Mesodermal cell (in vitro differentiated cells): ENCODE measurements at regions not wholly inside any gene's neighbourhood (a gene's known extent, or its start where the extent isn't known, plus 50 kb on each side); places are given as distances from the start of the nearest gene placed in this dataset.

ENCODE experiments used
- H3K27ac ChIP-seq: 2 replicates; pipeline ENCODE4 v1.7.0; 2013; ENCODE audit warnings: mild to moderate bottlenecking, low read depth, low read length, moderate library complexity; ENCODE audit not compliant: severe bottlenecking
- H3K36me3 ChIP-seq: 2 replicates; pipeline ENCODE4 v1.7.1; 2013; ENCODE audit warnings: mild to moderate bottlenecking, low read length, moderate library complexity; ENCODE audit not compliant: control insufficient read depth, insufficient read depth
- H3K4me1 ChIP-seq: one replicate; pipeline ENCODE4 v1.7.1; 2013; ENCODE audit warnings: mild to moderate bottlenecking, low read length; ENCODE audit not compliant: insufficient read depth, control insufficient read depth, poor library complexity, severe bottlenecking
- H3K4me3 ChIP-seq: 2 replicates; pipeline ENCODE4 v1.7.0; 2013; ENCODE audit warnings: low read length, control low read depth, mild to moderate bottlenecking; ENCODE audit not compliant: insufficient read depth, poor library complexity, severe bottlenecking; ENCODE audit errors: extremely low read depth
- H3K9me3 ChIP-seq: 2 replicates; pipeline ENCODE4 v1.7.1; 2013; ENCODE audit warnings: mild to moderate bottlenecking, low read length, moderate library complexity; ENCODE audit not compliant: control insufficient read depth
- WGBS, 2 experiments: methylation state at CpG; one replicate each; pipeline ENCODE4 v1.1.5; 2013; ENCODE audit warnings: missing lambda C conversion rate in 2 of 2; ENCODE audit not compliant: insufficient coverage in 2 of 2; 5-methylcytosine and 5-hydroxymethylcytosine counted together

GRCh38 chr17:71976011-71976649, 144.7 kb upstream of the SOX9 start:
- Histone ChIP-seq H3K4me1 (peaks cover 7% of the 10 kb centered on the region), H3K4me3 (no peak overlapping the region), H3K36me3 (no peaks in the 10 kb centered on the region), H3K9me3 (no peaks in the 10 kb centered on the region), H3K27ac (peak overlapping the region; percentile 41)
- WGBS, 2 experiments: 62 to 67% methylated on average over 8 of the region's 15 CpGs

- H3K4me1 ChIP-seq: peaks cover 7% of the 10 kb centered on the region
- no peaks in the 10 kb centered on the region for H3K9me3 ChIP-seq
- H3K27ac ChIP-seq: no peak overlapping the region
- no peaks in the 10 kb centered on the region for H3K36me3 ChIP-seq
- H3K4me3 ChIP-seq: no peak overlapping the region
- 64 to 80% methylated on average over 5 of the region's 5 CpGs for WGBS, 2 experiments
Measured at GRCh38 chr17:71978435-71978834, 142.4 kb upstream of the SOX9 start.

DNA sequence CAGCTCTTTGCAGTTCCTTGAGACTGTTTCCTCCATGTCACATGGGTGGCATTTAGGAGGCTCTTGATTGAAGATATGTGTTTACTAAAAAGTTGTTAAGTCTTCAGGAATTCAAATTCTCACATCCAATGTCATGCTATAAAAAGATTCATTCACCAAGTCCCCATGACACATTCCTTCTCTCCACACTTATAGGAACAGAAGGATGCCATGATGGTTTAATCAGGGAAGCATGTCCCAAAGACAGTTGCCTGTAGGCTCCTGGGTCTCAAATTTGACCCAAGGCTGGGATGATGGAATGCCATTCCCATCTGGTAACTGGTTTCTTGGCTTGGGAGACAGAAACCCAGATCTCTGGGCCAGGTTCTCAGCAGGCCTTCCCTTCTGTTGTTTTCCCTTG, 140.6 kb upstream of the SOX9 start:
- Histone ChIP-seq H3K4me3 (no peak overlapping the region), H3K27ac (no peak overlapping the region), H3K4me1 (peaks cover 7% of the 10 kb centered on the region), H3K9me3 (no peaks in the 10 kb centered on the region), H3K36me3 (no peaks in the 10 kb centered on the region)

DNA sequence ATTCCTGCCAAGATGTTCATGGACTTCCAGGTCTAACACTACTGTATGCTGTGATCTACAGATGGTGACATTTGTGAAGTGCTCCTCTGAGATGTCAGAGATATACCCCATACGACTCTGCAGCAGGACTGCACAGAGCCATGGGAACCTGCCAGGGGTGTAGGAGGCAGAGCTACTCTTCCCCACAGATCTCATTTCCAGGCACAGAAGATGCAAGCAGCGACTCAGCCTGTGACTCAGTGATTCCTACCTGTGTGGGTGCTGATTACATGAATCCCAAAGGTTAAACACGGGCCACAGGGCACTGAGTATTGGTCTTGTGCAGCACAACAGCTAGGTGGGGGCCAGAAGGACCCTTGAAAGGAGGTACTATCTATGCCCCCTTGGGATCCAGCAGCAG, 137.0 kb upstream of the SOX9 start:
- Histone ChIP-seq H3K27ac (no peak overlapping the region), H3K36me3 (no peaks in the 10 kb centered on the region), H3K4me1 (peaks cover 12% of the 10 kb centered on the region), H3K4me3 (no peak overlapping the region), H3K9me3 (no peaks in the 10 kb centered on the region)
- WGBS, 2 experiments: 80 to 100% methylated on average over 2 to 3 of the region's 3 CpGs

DNA sequence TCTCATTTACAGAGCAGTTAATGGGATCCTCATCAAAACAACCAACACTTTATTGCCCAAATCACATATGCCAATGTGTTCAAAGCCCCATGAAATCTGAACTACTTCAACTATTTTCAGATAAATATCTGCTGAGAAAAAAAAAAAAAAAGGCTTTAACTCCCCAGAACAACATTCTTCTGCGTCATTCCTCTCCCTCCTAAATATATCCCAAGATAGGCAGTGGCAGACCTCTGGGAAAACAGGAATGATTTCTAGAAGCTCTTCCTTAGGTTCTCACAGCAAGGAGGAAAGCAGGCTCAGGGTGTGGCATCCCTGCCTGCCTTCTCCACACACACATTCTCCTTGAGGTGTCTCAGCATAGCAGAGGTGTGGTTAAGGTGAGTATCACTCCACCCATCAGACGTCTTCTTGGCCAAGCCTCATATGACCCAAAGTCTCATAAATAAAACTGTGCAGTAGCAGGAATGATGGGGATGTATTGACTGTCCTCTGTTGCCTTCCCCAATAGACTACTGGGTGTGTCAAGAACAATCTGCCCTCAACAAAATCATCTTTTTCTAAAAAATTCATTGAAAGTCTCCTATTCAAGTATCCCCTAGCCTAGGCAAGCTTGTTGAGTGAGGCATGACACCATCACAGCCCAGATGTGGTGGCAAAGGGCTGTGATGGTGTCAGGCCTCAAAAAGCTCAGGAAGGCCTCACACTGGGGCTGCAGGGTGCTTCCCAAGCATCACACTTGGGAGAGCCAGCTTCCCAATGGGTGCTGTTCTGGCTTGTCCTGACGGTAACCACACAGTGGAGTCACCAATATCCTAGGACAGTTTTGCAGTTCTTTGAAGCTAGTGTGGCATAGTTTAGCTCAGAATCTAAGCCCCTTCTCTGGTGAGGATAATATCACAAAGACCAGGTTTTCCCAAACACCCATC, 135.4 kb upstream of the SOX9 start:
- Histone ChIP-seq H3K36me3 (no peaks in the 10 kb centered on the region), H3K4me3 (no peak overlapping the region), H3K4me1 (peaks cover 12% of the 10 kb centered on the region), H3K27ac (no peak overlapping the region), H3K9me3 (no peaks in the 10 kb centered on the region)
- WGBS, 2 experiments: 100% methylated on average over 1 to 2 of the region's 3 CpGs

DNA sequence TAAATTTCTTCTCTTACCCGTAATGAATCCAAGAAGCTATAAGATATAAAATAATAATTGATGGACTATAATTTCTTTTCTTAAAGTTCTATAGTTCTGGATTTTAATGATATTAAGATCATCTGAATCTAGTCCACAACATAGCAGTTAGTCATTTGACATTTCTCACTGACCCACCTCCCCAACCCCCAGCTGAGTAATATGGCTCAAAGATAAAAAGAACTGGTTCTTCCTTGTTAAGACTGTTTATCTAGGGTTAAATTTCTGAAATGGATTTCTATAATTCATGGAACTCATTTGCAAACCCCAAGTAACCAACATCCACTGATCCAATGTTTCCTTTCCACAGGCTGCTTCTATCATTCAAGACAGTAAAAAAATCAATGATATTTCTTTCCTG, 133.9 kb upstream of the SOX9 start:
- Histone ChIP-seq H3K4me1 (peaks cover 12% of the 10 kb centered on the region), H3K27ac (no peak overlapping the region), H3K4me3 (no peak overlapping the region), H3K36me3 (no peaks in the 10 kb centered on the region), H3K9me3 (no peaks in the 10 kb centered on the region)
- WGBS, 2 experiments: no CpG with 5 or more reads among the region's 1 CpG

DNA sequence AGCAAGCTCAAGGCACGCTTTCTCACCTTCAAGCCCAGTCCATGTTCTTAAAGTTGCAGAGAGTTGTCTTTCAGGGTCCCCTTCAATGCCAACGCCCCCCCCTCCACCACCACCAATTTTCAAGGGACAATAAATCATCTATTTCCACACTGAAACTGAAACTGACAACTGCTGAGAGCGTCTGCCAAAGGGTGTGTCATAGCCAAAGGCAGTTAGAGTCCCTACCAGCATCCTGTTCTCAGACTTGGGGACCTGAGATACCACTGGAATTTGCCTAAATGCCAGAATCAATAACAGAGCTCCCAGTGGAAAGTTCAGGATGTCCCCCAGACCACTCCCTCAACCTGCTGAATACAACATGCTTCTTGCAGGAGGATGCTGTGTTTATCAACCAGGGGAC, 133.2 kb upstream of the SOX9 start:
- 72 to 81% methylated on average over 2 to 3 of the region's 3 CpGs for WGBS, 2 experiments
- H3K4me1 ChIP-seq: peaks cover 12% of the 10 kb centered on the region
- no peak overlapping the region for H3K4me3 ChIP-seq
- H3K9me3 ChIP-seq: no peaks in the 10 kb centered on the region
- no peak overlapping the region for H3K27ac ChIP-seq
- no peaks in the 10 kb centered on the region for H3K36me3 ChIP-seq

DNA sequence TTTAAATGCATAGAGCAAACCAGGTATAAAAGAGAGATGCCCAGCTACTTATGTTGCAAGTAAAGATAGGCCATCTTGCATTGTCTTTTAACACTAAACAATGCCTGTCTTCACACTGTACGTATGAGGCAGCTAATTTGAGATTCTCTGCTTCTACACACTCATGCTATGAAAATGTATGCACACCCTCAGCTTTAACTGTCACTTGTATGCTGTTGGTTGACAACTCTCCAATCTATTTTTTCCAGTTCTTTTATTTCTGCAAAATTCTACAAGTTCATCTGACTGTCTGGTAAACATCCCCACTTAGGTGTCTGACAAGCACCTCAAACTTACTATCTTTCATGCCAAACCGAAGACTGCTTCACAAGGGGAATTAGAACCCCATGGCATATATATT, 131.7 kb upstream of the SOX9 start:
- 60 to 92% methylated on average over 1 of the region's 2 CpGs for WGBS, 2 experiments
- no peaks in the 10 kb centered on the region for H3K9me3 ChIP-seq
- no peak overlapping the region for H3K27ac ChIP-seq
- H3K4me3 ChIP-seq: no peak overlapping the region
- peaks cover 12% of the 10 kb centered on the region for H3K4me1 ChIP-seq
- no peaks in the 10 kb centered on the region for H3K36me3 ChIP-seq

- no peaks in the 10 kb centered on the region for H3K4me1 ChIP-seq
- H3K36me3 ChIP-seq: no peaks in the 10 kb centered on the region
- H3K9me3 ChIP-seq: no peaks in the 10 kb centered on the region
- H3K4me3 ChIP-seq: no peak overlapping the region
- whole genome bisulfite sequencing, 2 experiments: 83 to 92% methylated on average over 6 to 7 of the region's 8 CpGs
- H3K27ac ChIP-seq: no peak overlapping the region
Measured at GRCh38 chr17:71993363-71993762, 127.5 kb upstream of the SOX9 start.

GRCh38 chr17:71995590-71995989, 125.2 kb upstream of the SOX9 start:
- Histone ChIP-seq H3K36me3 (no peaks in the 10 kb centered on the region), H3K27ac (no peak overlapping the region)
- 100% methylated on average over 1 of the region's 2 CpGs; no CpG with 5 or more reads in 1 of the 2 experiments for WGBS, 2 experiments

GRCh38 chr17:72004011-72004427, 116.8 kb upstream of the SOX9 start:
- no peaks in the 10 kb centered on the region for H3K36me3 ChIP-seq
- 86% methylated on average over 1 of the region's 2 CpGs; no CpG with 5 or more reads in 1 of the 2 experiments for WGBS, 2 experiments
- no peak overlapping the region for H3K4me3 ChIP-seq
- no peaks in the 10 kb centered on the region for H3K9me3 ChIP-seq
- no peaks in the 10 kb centered on the region for H3K4me1 ChIP-seq
- H3K27ac ChIP-seq: no peak overlapping the region

More at GRCh38 chr17:71995590-71995989, 125.2 kb upstream of the SOX9 start:
- H3K4me1 ChIP-seq: no peaks in the 10 kb centered on the region
- no peaks in the 10 kb centered on the region for H3K9me3 ChIP-seq
- no peak overlapping the region for H3K4me3 ChIP-seq
